ENCODE measurements at regions not wholly inside any gene's neighbourhood (a gene's known extent, or its start where the extent isn't known, plus 50 kb on each side); places are given as distances from the start of the nearest gene placed in this dataset.

DNA sequence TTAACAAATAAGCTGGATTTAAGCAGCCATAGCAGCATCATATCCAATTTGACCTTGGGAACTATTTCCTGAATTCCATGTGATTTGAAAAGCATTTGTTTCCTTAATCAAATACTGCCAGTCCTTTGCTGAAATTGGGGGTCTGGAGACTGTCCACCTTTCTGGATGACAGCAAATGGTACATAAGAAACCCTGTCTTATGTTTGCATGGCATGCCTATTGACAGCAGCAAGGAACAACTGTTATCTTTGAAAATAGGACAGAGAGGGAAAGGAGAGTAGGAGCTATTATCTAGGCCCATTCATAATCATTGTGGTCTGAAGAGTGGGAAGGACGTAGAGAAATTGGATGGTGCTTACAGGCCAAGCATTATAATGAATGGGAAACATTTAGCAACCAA lies 129.2 kb upstream of the CTNNA2 start:
- no peaks in the 10 kb centered on the region for H3K36me3 Mint-ChIP-seq (ENCODE audit: insufficient read depth, unreplicated experiment)
- TF ChIP-seq, protein P1, sequence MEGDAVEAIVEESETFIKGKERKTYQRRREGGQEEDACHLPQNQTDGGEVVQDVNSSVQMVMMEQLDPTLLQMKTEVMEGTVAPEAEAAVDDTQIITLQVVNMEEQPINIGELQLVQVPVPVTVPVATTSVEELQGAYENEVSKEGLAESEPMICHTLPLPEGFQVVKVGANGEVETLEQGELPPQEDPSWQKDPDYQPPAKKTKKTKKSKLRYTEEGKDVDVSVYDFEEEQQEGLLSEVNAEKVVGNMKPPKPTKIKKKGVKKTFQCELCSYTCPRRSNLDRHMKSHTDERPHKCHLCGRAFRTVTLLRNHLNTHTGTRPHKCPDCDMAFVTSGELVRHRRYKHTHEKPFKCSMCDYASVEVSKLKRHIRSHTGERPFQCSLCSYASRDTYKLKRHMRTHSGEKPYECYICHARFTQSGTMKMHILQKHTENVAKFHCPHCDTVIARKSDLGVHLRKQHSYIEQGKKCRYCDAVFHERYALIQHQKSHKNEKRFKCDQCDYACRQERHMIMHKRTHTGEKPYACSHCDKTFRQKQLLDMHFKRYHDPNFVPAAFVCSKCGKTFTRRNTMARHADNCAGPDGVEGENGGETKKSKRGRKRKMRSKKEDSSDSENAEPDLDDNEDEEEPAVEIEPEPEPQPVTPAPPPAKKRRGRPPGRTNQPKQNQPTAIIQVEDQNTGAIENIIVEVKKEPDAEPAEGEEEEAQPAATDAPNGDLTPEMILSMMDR (IDR thresholded peaks at IDR 0.05; ENCODE audit: insufficient read depth in 1 of 2, low read depth in 1 of 2, low read length in 1 of 2, severe bottlenecking in 1 of 2, unreplicated experiment in 1 of 2) = no peak
- ChIA-PET CTCF (no interaction called here), POLR2A (no interaction called here)
- Histone ChIP-seq H3K4me1 (no peaks in the 10 kb centered on the region), H3K36me3 (ENCODE audit: control insufficient read depth, insufficient read depth, low read length) (no peaks in the 10 kb centered on the region), H3K9me3 (no peaks in the 10 kb centered on the region), H3K27me3 (replicated peaks; ENCODE audit: control insufficient read depth, insufficient read depth, low read length) (0 out of 2 replicates have a peak, but pooled peaks cover 2% of the 10 kb centered on the region), H3K4me3 (ENCODE audit: low read depth, low read length) (no peak overlapping the region)
- no peaks in the 10 kb centered on the region for H3K9me3 Mint-ChIP-seq (ENCODE audit: unreplicated experiment)
- no TSS peak for BruUV-seq (replicated peaks)
- peaks cover 8% of the 10 kb centered on the region for H3K27me3 Mint-ChIP-seq (ENCODE audit: insufficient read depth, unreplicated experiment)
- no peak overlapping the region for H3K4me3 Mint-ChIP-seq (ENCODE audit: unreplicated experiment)
- no peak for DNase-seq
- intact Hi-C loops (cut with micrococcal nuclease; ENCODE audit: unreplicated experiment) = no loop called here
- H3K4me1 Mint-ChIP-seq (ENCODE audit: low read depth, unreplicated experiment) = no peaks in the 10 kb centered on the region
- H3K27ac Mint-ChIP-seq (ENCODE audit: unreplicated experiment) = no peak overlapping the region

DNA sequence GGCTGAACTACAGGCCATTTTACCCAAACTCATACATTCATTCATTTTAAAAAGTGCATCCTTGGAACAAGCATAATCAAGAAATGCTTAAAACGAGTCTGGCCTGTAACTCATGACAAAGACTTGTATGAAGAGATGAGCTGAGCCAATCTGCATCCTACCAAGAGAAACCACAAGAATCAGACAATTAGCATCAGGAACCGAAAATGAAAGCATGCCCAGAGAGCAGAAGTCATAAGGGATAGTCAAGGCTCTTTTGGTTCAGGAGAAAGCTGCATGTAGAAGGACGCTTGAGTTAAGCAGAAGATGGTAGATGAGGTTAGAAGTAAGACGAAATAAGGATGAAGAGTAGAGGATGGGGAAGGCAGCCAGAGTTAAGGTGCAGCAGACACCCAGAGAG lies 137.0 kb upstream of the CTNNA2 start:
- intact Hi-C loops (cut with micrococcal nuclease; ENCODE audit: unreplicated experiment) = no loop called here
- H3K27me3 Mint-ChIP-seq (ENCODE audit: insufficient read depth, unreplicated experiment) = peaks cover 15% of the 10 kb centered on the region
- POLR2A ChIA-PET = no interaction called here
- no peaks in the 10 kb centered on the region for H3K9me3 Mint-ChIP-seq (ENCODE audit: unreplicated experiment)
- Histone ChIP-seq H3K27me3 (replicated peaks; ENCODE audit: control insufficient read depth, insufficient read depth, low read length) (no peaks in the 10 kb centered on the region), H3K36me3 (ENCODE audit: control insufficient read depth, insufficient read depth, low read length) (no peaks in the 10 kb centered on the region), H3K4me1 (no peaks in the 10 kb centered on the region), H3K9me3 (no peaks in the 10 kb centered on the region), H3K4me3 (ENCODE audit: low read depth, low read length) (no peak overlapping the region)
- no peak overlapping the region for H3K27ac Mint-ChIP-seq (ENCODE audit: unreplicated experiment)
- no peak overlapping the region for H3K4me3 Mint-ChIP-seq (ENCODE audit: unreplicated experiment)
- CTCF ChIA-PET = no interaction called here
- H3K4me1 Mint-ChIP-seq (ENCODE audit: low read depth, unreplicated experiment) = no peaks in the 10 kb centered on the region
- TF ChIP-seq, protein P1 (IDR thresholded peaks at IDR 0.05; ENCODE audit: insufficient read depth in 1 of 2, low read depth in 1 of 2, low read length in 1 of 2, severe bottlenecking in 1 of 2, unreplicated experiment in 1 of 2) = no peak
- H3K36me3 Mint-ChIP-seq (ENCODE audit: insufficient read depth, unreplicated experiment) = no peaks in the 10 kb centered on the region
- no TSS peak for BruUV-seq (replicated peaks)
- no peak for DNase-seq

DNA sequence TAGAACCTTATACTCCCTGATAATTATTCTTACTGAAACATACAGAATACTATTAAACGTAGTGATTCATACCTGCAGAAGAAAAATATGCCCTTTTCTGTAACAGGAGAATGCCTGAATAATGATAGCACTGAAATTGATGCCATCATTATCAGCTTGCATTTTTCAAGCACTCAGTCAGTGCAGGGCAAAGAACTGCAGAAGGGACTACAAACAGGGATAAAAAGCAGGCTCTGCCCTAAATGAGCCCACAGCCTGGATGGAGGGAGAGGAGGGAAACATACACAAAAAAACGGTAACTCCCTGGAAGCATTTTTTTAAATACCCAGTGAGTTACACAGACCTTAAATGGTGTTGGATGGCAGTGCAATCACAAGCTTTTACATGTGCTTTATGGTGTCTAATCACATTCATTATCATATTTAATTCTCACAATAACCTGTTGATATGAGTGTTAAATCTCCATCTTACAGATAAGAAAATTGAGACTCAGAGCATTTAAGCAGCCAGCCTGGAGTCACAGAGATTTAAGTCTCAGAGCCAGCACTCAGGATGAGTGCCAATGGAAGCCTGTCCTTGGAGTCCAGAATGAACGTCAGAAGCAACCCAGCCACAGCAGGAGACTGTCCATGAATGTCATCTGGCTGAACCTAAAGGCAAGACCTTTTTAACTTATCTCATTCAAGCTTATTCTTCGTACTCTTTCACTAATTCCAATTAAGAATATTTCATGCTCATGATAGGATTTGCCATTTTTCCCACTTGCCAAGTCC lies 139.3 kb upstream of the CTNNA2 start:
- no TSS peak for BruUV-seq (replicated peaks)
- intact Hi-C loops (cut with micrococcal nuclease; ENCODE audit: unreplicated experiment) = no loop called here
- CTCF ChIA-PET = no interaction called here

More for the DNA sequence above, 139.3 kb upstream of the CTNNA2 start:
- H3K4me3 Mint-ChIP-seq (ENCODE audit: unreplicated experiment) = no peak overlapping the region
- H3K27ac Mint-ChIP-seq (ENCODE audit: unreplicated experiment) = no peak overlapping the region
- no peak for DNase-seq
- no peaks in the 10 kb centered on the region for H3K9me3 Mint-ChIP-seq (ENCODE audit: unreplicated experiment)
- H3K4me3 ChIP-seq (ENCODE audit: low read depth, low read length) = no peak overlapping the region
- H3K4me1 ChIP-seq = no peaks in the 10 kb centered on the region
- TF ChIP-seq, protein P1 (IDR thresholded peaks at IDR 0.05; ENCODE audit: insufficient read depth in 1 of 2, low read depth in 1 of 2, low read length in 1 of 2, severe bottlenecking in 1 of 2, unreplicated experiment in 1 of 2) = no peak
- H3K36me3 ChIP-seq (ENCODE audit: control insufficient read depth, insufficient read depth, low read length) = no peaks in the 10 kb centered on the region
- H3K4me1 Mint-ChIP-seq (ENCODE audit: low read depth, unreplicated experiment) = no peaks in the 10 kb centered on the region
- H3K27me3 ChIP-seq (replicated peaks; ENCODE audit: control insufficient read depth, insufficient read depth, low read length) = no peaks in the 10 kb centered on the region
- H3K36me3 Mint-ChIP-seq (ENCODE audit: insufficient read depth, unreplicated experiment) = no peaks in the 10 kb centered on the region
- H3K27me3 Mint-ChIP-seq (ENCODE audit: insufficient read depth, unreplicated experiment) = peaks cover 13% of the 10 kb centered on the region
- H3K9me3 ChIP-seq = no peaks in the 10 kb centered on the region
- POLR2A ChIA-PET = no interaction called here
